NB4 (cell line): ENCODE measurements at regions not wholly inside any gene's neighbourhood (a gene's known extent, or its start where the extent isn't known, plus 50 kb on each side); places are given as distances from the start of the nearest gene placed in this dataset.

Source experiments
- DNase-seq: peaks from one replicate; pipeline ENCODE4 v3.0.0; 2010; ENCODE audit warnings: low read depth
- H3K4me3 ChIP-seq: one replicate; pipeline ENCODE4 v1.5.1; 2011; ENCODE audit warnings: mild to moderate bottlenecking, low read depth, low read length, moderate library complexity
- MYC ChIP-seq: IDR thresholded peaks from 2 replicates; pipeline ENCODE4 v1.6.1; 2011; ENCODE audit warnings: low read depth, low read length
- POLR2A ChIP-seq: IDR thresholded peaks from 2 replicates; pipeline ENCODE4 v1.6.1; 2011; ENCODE audit warnings: mild to moderate bottlenecking; ENCODE audit not compliant: insufficient read length; ENCODE audit errors: extremely low read depth
- TF ChIP-seq, protein P1 (sequence below): IDR thresholded peaks from one replicate; pipeline ENCODE4 v1.5.1; 2012; ENCODE audit warnings: low read depth, low read length
- TF ChIP-seq, protein P2 (sequence below): IDR thresholded peaks from 2 replicates; pipeline ENCODE4 v1.6.1; 2011; ENCODE audit warnings: low read depth, low read length

DNA sequence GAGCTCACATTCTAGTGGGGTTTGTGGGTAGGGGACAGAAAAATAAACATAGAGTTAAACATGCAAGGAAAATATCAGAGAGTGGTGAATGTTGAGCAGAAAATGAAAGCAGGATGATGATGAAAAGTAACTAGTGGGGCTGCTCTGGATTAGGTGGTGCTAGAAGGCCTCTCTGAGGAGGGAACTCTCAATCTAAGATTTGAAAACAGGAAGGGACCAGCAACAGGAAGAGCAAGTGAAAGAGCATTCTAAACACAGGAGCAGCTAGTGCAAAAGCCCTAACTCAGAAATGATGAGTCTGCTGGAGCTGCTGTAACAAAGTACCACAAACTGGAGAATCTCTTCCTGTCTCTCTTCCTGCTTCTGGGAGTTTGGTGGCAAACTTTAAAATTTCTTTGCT lies 468.6 kb upstream of the AGTR1 start:
- H3K4me3 ChIP-seq, result no peak overlapping the region
- no peak for TF ChIP-seq MYC
- TF ChIP-seq, protein P1, sequence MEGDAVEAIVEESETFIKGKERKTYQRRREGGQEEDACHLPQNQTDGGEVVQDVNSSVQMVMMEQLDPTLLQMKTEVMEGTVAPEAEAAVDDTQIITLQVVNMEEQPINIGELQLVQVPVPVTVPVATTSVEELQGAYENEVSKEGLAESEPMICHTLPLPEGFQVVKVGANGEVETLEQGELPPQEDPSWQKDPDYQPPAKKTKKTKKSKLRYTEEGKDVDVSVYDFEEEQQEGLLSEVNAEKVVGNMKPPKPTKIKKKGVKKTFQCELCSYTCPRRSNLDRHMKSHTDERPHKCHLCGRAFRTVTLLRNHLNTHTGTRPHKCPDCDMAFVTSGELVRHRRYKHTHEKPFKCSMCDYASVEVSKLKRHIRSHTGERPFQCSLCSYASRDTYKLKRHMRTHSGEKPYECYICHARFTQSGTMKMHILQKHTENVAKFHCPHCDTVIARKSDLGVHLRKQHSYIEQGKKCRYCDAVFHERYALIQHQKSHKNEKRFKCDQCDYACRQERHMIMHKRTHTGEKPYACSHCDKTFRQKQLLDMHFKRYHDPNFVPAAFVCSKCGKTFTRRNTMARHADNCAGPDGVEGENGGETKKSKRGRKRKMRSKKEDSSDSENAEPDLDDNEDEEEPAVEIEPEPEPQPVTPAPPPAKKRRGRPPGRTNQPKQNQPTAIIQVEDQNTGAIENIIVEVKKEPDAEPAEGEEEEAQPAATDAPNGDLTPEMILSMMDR, result no peak
- TF ChIP-seq POLR2A, result no peak
- TF ChIP-seq, protein P2, sequence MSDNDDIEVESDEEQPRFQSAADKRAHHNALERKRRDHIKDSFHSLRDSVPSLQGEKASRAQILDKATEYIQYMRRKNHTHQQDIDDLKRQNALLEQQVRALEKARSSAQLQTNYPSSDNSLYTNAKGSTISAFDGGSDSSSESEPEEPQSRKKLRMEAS, result no peak
- peak; percentile 1 for DNase-seq

DNA sequence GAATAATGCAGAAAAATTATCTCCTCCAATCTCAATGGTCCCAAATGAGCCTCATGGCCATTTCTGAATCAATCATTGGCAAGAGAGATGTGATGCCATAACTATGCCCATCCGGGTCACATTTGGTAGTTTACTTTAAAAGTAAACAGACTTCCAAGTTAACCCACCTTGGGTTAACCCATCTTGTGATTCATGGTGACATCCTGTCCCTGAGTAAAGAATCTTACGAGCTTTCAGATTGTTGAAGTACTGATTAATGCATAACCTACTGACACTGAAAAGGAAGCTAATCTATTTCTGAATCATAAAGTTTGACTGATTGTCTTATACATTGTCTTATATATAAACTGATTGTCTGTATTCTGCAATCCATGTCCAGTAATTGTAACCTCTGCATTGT lies 467.2 kb upstream of the AGTR1 start:
- no peak overlapping the region for H3K4me3 ChIP-seq
- no peak for DNase-seq
- TF ChIP-seq, protein P2, result no peak
- TF ChIP-seq POLR2A (no peak), MYC (no peak)
- TF ChIP-seq, protein P1, result no peak

DNA sequence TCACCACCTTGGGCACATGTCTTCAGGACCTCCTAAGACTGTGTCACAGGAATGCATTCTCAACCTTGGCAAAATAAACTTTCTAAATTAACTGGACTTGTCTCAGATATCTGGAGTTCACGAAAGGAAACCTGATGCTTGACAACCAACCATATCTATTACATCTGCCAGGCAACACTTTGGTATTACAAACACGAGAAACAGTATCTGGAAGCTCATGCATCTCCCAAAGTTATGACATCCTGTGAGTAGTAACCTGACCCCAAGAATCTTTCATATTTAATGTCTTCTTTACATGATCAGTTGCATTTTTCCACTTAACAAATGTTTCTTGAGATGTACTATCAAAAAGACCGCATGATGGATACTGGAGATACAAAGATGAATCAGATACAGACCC lies 465.3 kb upstream of the AGTR1 start:
- TF ChIP-seq, protein P2, result no peak
- TF ChIP-seq POLR2A (no peak), MYC (no peak)
- TF ChIP-seq, protein P1, result no peak
- H3K4me3 ChIP-seq, result no peak overlapping the region
- DNase-seq, result no peak

DNA sequence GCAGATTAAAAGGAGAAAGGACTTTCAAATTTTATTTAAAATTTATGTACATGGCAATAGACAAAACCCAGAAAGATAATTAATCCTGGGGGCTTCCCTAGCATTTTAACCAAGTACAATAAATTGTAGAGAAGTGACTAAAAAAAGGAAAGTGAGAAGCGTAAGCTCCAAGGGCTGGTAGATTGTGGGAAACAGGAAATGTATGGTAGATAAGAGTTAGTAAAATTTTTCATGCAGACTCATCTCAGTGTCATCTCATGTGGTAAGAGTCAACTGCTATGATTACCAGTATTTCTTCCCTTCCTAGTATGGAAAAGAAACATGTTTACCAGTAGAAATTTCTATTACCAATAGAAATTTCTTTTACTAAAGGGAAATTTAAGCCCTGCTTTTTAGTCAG lies 464.3 kb upstream of the AGTR1 start:
- TF ChIP-seq, protein P1, result no peak
- TF ChIP-seq POLR2A, result no peak
- no peak for DNase-seq

DNA sequence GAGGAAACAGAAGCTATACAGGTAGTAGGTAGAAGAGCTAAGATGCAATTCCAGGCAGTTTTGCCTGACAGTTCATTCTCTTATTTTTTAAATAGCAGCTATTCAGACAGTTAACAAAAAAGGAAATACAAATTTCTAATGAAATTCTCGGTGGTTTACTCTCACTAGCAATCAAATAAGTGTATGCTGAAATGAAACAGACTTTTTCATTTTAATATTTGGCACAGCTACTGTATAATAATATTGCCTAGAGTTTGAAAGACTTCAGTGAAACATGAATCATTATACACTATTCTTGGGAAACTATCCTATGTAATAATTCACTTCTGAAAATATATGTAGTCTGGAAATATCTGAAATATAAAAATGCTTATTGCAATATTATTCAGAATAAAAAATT lies 463.2 kb upstream of the AGTR1 start:
- TF ChIP-seq, protein P2, result no peak
- TF ChIP-seq MYC (no peak), POLR2A (no peak)
- TF ChIP-seq, protein P1, result no peak
- DNase-seq, result no peak
- no peak overlapping the region for H3K4me3 ChIP-seq

More for the DNA sequence above, 464.3 kb upstream of the AGTR1 start:
- no peak overlapping the region for H3K4me3 ChIP-seq

DNA sequence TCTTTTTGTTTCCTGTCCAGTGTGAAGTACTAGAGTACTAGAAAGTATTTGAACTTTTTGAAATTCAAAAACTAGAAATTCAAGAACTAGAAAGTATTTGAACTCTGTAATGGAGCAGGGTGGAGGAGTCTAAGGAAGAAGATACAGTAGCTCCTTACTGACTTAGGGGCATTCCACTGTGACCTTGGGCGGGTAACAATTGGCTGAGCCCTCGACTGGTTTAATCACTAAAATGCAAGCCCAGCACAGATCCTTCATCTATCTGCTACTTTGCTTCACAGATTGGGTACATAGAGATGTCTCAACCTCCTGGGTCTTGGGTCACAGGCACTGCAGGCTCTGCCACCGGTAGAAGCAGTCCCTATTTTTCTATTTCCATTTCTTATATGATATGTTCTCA lies 462.1 kb upstream of the AGTR1 start:
- TF ChIP-seq, protein P1, result no peak
- TF ChIP-seq MYC (no peak), POLR2A (no peak)
- TF ChIP-seq, protein P2, result no peak
- no peak for DNase-seq
- H3K4me3 ChIP-seq, result no peak overlapping the region
